Karpas-422 (cell line): ENCODE measurements at regions not wholly inside any gene's neighbourhood (a gene's known extent, or its start where the extent isn't known, plus 50 kb on each side); places are given as distances from the start of the nearest gene placed in this dataset.
"Not testable (repeated sequence)": the region's sequence is repeated elsewhere in the genome, so short reads cannot be mapped to it uniquely, and the experiment has no call there.

ENCODE experiments used
- DNase-seq: peaks from one replicate; pipeline ENCODE4 v3.0.0-alpha.2; 2015
- H2AFZ ChIP-seq: fragments of 200-600 bp; sonication (generic); 2 replicates; pipeline ENCODE4 v1.6.1; 2014; ENCODE audit warnings: antibody characterized with exemption, low read length, mixed read lengths
- H3K27ac ChIP-seq: fragments of 200-600 bp; sonication (generic); 2 replicates; pipeline ENCODE4 v1.5.1; 2014; ENCODE audit warnings: mild to moderate bottlenecking, low read length, moderate library complexity
- H3K27me3 ChIP-seq: fragments of 200-600 bp; sonication (generic); 2 replicates; pipeline ENCODE4 v1.6.1; 2014; ENCODE audit warnings: low read length, mixed read lengths
- H3K36me3 ChIP-seq: fragments of 200-600 bp; sonication (generic); 2 replicates; pipeline ENCODE4 v1.6.1; 2014; ENCODE audit warnings: low read length, mixed read lengths; ENCODE audit not compliant: insufficient read depth
- H3K4me1 ChIP-seq: fragments of 200-600 bp; sonication (generic); 2 replicates; pipeline ENCODE4 v1.6.1; 2014; ENCODE audit warnings: mild to moderate bottlenecking, low read length, mixed read lengths
- H3K4me2 ChIP-seq: fragments of 200-600 bp; sonication (generic); 2 replicates; pipeline ENCODE4 v1.6.1; 2014; ENCODE audit warnings: low read length, low read depth, mild to moderate bottlenecking; ENCODE audit not compliant: poor library complexity, severe bottlenecking
- H3K4me3 ChIP-seq: fragments of 200-600 bp; sonication (generic); 2 replicates; pipeline ENCODE4 v1.5.1; 2014; ENCODE audit warnings: mild to moderate bottlenecking, antibody characterized with exemption, low read length, mixed read lengths
- H3K79me2 ChIP-seq: fragments of 200-600 bp; sonication (generic); 2 replicates; pipeline ENCODE4 v1.6.1; 2014; ENCODE audit warnings: mild to moderate bottlenecking, low read length, mixed read lengths
- H3K9ac ChIP-seq: fragments of 200-600 bp; sonication (generic); 2 replicates; pipeline ENCODE4 v1.6.0; 2014; ENCODE audit warnings: low read length
- H3K9me2 ChIP-seq: fragments of 200-600 bp; sonication (generic), shearing (Covaris generic); replicated peaks from 2 replicates; pipeline ENCODE4 v1.6.0; 2014; ENCODE audit warnings: mild to moderate bottlenecking, low read length, moderate library complexity; ENCODE audit not compliant: insufficient read depth
- H3K9me3 ChIP-seq: fragments of 300-700, 200-600 bp; sonication (generic); 2 replicates; pipeline ENCODE4 v1.6.1; 2014; ENCODE audit warnings: low read length, mixed read lengths
- H4K20me1 ChIP-seq: fragments of 200-600 bp; sonication (generic); 2 replicates; pipeline ENCODE4 v1.6.1; 2014; ENCODE audit warnings: mild to moderate bottlenecking, antibody characterized with exemption, low read length, low read depth; ENCODE audit not compliant: insufficient read depth

- no peaks in the 10 kb centered on the region for H3K9me3 ChIP-seq
- no peaks in the 10 kb centered on the region for H3K9me2 ChIP-seq
- H3K27me3 ChIP-seq: no peaks in the 10 kb centered on the region
- H4K20me1 ChIP-seq: no peaks in the 10 kb centered on the region
- H3K4me1 ChIP-seq: no peaks in the 10 kb centered on the region; the same call in 1 of the 2 replicates
- no peak overlapping the region for H3K9ac ChIP-seq
- H3K36me3 ChIP-seq: no peaks in the 10 kb centered on the region
- H3K4me2 ChIP-seq: no peak overlapping the region
- no peak overlapping the region for H2AFZ ChIP-seq
- no peak overlapping the region for H3K4me3 ChIP-seq
- H3K27ac ChIP-seq: no peak overlapping the region
- H3K79me2 ChIP-seq: no peaks in the 10 kb centered on the region
- DNase-seq: no peak
Measured at GRCh38 chr12:47369085-47369484, 289.3 kb upstream of the AMIGO2 start.

DNA sequence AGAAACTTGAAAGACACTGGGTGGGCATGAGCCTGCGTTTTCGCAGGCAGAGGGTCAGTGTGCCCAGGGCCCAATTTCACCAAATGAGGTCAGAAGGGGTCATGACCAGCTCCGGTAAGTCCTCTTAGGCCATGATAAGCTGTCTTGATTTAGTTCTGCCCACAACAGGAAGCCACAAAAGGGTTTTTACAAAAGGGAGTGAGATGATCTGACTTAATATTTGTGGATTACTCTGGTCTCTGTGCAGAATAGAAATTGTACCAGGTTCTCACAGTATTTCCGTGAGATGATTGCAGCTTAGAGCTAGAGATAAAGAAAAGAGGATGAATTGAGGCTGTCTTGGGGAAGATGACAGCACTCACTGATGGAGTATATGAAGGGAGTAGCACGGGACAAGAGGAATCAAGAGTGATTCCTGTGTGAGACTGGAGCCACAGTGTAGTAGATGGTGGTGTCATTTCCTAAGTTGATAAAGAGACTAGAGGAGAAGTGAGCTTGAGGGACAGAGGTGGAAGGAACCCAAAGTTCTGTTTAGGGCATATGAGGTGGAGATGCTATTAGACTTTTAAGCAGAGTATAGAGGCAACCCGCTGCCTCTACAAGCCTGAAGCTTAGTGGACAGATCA is 288.3 kb upstream of the AMIGO2 start:
- Histone ChIP-seq H4K20me1 (no peaks in the 10 kb centered on the region), H3K79me2 (no peaks in the 10 kb centered on the region), H3K36me3 (no peaks in the 10 kb centered on the region), H3K4me2 (no peak overlapping the region), H3K4me3 (no peak overlapping the region), H3K9me2 (no peaks in the 10 kb centered on the region), H3K9me3 (no peaks in the 10 kb centered on the region), H3K9ac (no peak overlapping the region), H3K27ac (no peak overlapping the region), H3K4me1 (no peaks in the 10 kb centered on the region; the same call in 1 of the 2 replicates), H3K27me3 (no peaks in the 10 kb centered on the region), H2AFZ (no peak overlapping the region)
- DNase-seq: no peak

DNA sequence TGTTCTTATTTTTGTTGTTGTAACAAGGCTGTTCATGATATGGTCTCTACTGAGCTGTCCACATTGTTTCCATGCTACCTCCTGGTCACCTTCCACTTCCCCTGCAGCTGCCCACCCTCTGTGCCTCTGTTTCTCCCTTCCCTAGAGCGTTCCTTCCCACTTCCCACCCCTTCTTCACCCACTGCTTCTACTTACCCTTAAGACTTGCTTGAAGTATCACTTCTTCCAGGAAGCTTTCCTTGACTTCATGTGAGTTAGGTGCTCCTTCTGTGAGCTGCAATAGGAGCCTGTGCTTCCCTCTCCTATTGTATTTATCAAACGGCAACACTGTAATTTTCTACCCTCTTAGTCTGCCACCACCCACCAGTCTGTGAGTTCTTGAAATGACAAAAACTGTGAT is 286.8 kb upstream of the AMIGO2 start:
- Histone ChIP-seq H2AFZ (no peak overlapping the region), H3K4me1 (peaks cover 2% of the 10 kb centered on the region), H3K9me2 (no peaks in the 10 kb centered on the region), H3K4me3 (no peak overlapping the region), H3K79me2 (no peaks in the 10 kb centered on the region), H3K9me3 (no peaks in the 10 kb centered on the region), H3K27me3 (no peaks in the 10 kb centered on the region), H3K4me2 (no peak overlapping the region), H3K9ac (no peak overlapping the region), H3K36me3 (no peaks in the 10 kb centered on the region), H4K20me1 (no peaks in the 10 kb centered on the region), H3K27ac (no peak overlapping the region)
- DNase-seq: no peak

DNA sequence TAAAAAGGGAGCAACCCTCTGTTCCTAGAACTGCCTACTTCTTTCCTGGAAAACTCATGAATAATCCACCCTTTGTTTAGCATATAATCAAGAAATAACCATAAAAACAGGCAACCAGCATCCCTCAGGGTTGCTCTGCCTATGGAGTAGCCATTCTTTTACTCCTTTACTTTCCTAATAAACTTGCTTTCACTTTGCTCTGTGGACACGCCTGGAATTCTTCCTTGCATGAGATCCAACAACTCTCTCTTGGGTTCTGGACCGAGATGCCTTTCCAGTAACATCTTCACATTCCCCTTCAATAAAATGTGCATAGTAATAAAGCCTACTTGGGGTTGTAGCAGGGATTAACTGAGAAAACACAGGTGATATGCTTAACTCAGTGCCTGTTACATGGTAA is 286.4 kb upstream of the AMIGO2 start:
- H3K36me3 ChIP-seq: no peaks in the 10 kb centered on the region
- H3K4me2 ChIP-seq: no peak overlapping the region
- no peak for DNase-seq
- no peaks in the 10 kb centered on the region for H3K27me3 ChIP-seq
- no peaks in the 10 kb centered on the region for H4K20me1 ChIP-seq
- no peaks in the 10 kb centered on the region for H3K9me3 ChIP-seq
- no peaks in the 10 kb centered on the region for H3K9me2 ChIP-seq
- no peak overlapping the region for H3K9ac ChIP-seq
- no peaks in the 10 kb centered on the region for H3K79me2 ChIP-seq
- no peak overlapping the region for H3K27ac ChIP-seq
- H3K4me3 ChIP-seq: no peak overlapping the region
- H2AFZ ChIP-seq: no peak overlapping the region
- peaks cover 6% of the 10 kb centered on the region for H3K4me1 ChIP-seq

DNA sequence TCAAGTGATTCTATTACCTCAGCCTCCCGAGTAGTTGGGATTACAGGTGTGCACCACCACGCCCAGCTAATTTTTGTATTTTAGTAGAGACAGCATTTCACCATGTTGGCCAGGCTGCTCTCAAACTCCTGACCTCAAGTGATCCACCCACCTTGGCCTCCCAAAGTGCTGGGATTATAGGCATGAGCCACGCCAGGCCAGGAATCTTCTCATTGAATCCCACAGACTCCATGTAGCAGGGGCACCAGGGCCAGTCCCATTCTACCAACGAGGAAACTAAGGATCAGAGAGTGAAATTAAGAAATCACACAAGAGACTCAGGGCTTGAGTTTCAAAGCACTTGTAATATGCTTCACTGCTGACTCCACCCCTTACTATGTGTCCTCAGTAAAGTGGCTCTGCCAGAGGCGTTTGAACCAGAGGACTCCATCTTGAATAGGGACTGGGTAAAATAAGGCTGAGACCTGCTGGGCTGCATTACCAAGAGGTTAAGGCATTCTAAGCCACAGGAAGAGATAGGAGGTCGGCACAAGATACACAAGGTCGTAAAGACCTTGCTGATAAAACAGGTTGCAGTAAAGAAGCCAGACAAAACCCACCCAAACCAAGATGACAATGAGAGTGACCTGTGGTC is 285.8 kb upstream of the AMIGO2 start:
- H3K4me3 ChIP-seq, H3K27ac ChIP-seq, H3K9ac ChIP-seq, H3K27me3 ChIP-seq, H3K9me2 ChIP-seq, DNase-seq, H3K4me2 ChIP-seq, H3K36me3 ChIP-seq, H3K79me2 ChIP-seq, H4K20me1 ChIP-seq, H2AFZ ChIP-seq, H3K9me3 ChIP-seq: not testable (repeated sequence)
- H3K4me1 ChIP-seq: peaks cover 12% of the 10 kb centered on the region

- Histone ChIP-seq H3K9me3 (no peaks in the 10 kb centered on the region), H3K9ac (no peak overlapping the region), H3K27ac (no peak overlapping the region), H3K4me2 (no peak overlapping the region), H3K36me3 (no peaks in the 10 kb centered on the region), H3K9me2 (no peaks in the 10 kb centered on the region), H3K27me3 (no peaks in the 10 kb centered on the region), H4K20me1 (no peaks in the 10 kb centered on the region), H3K4me3 (no peak overlapping the region), H2AFZ (no peak overlapping the region), H3K79me2 (no peaks in the 10 kb centered on the region), H3K4me1 (peaks cover 22% of the 10 kb centered on the region)
- DNase-seq: no peak
Measured at GRCh38 chr12:47364261-47364660, 284.5 kb upstream of the AMIGO2 start.

GRCh38 chr12:47362126-47362705 is 282.5 kb upstream of the AMIGO2 start:
- Histone ChIP-seq H3K27ac (no peak overlapping the region), H3K4me3 (no peak overlapping the region), H3K79me2 (no peaks in the 10 kb centered on the region), H2AFZ (no peak overlapping the region), H3K36me3 (no peaks in the 10 kb centered on the region), H3K27me3 (no peaks in the 10 kb centered on the region), H3K9me3 (no peaks in the 10 kb centered on the region), H3K4me2 (no peak overlapping the region), H3K4me1 (peaks cover 22% of the 10 kb centered on the region), H4K20me1 (no peaks in the 10 kb centered on the region), H3K9ac (no peak overlapping the region), H3K9me2 (no peaks in the 10 kb centered on the region)
- no peak for DNase-seq

- peak; percentile 64 for DNase-seq
- H3K9me3 ChIP-seq: no peaks in the 10 kb centered on the region
- peak overlapping the region; percentile 55 for H2AFZ ChIP-seq
- peak overlapping the region; percentile 10; the same call in 1 of the 2 replicates for H3K4me3 ChIP-seq
- no peaks in the 10 kb centered on the region for H3K9me2 ChIP-seq
- no peak overlapping the region for H3K9ac ChIP-seq
- no peak overlapping the region for H3K27ac ChIP-seq
- no peaks in the 10 kb centered on the region for H4K20me1 ChIP-seq
- no peaks in the 10 kb centered on the region for H3K79me2 ChIP-seq
- peaks cover 28% of the 10 kb centered on the region for H3K4me1 ChIP-seq
- no peaks in the 10 kb centered on the region for H3K27me3 ChIP-seq
- peak overlapping the region; percentile 50 for H3K4me2 ChIP-seq
- H3K36me3 ChIP-seq: no peaks in the 10 kb centered on the region
Measured at GRCh38 chr12:47361389-47362021, 281.7 kb upstream of the AMIGO2 start.
